Keratinocyte (primary cell): ENCODE measurements at regions not wholly inside any gene's neighbourhood (a gene's known extent, or its start where the extent isn't known, plus 50 kb on each side); places are given as distances from the start of the nearest gene placed in this dataset.

Experiments
- EZH2 ChIP-seq: IDR thresholded peaks from one replicate; pipeline ENCODE4 v1.6.1; 2012; ENCODE audit warnings: inconsistent platforms, mild to moderate bottlenecking, low read length, moderate library complexity
- TF ChIP-seq, protein P1 (sequence below), 3 experiments: IDR thresholded peaks in 1 of 3; conservative IDR thresholded peaks in 1 of 3; optimal IDR thresholded peaks in 1 of 3; 2 replicates in 2 of 3; 3 replicates in 1 of 3; pipeline versions ENCODE3 to v1.5.1; 2011; ENCODE audit warnings: low read length in 3 of 3, mild to moderate bottlenecking in 3 of 3, moderate library complexity in 2 of 3, control low read depth in 1 of 3, inconsistent platforms in 1 of 3; ENCODE audit not compliant: insufficient read depth in 2 of 3; ENCODE audit errors: extremely low read depth in 1 of 3

DNA sequence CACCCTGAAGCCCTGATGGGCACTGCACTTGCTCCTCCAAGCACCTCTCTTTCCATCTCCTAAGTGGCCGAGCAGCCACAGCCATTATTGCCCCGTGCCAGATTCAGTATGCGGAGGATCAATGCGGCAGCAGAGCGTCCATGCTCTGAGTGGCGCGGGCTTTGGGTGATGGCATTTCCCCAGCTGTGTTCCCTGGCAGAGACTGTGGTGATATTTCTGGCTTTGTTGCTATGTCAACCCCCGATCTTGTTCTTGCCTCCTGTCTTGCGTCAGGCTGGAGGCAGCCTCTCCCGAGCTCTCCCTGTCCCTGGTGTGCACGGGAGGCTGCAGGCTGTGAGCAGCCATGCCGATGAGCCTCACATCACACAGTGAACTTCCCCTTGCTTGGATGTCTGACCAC, 1018.6 kb downstream of the TBC1D22A start:
- TF ChIP-seq, protein P1, sequence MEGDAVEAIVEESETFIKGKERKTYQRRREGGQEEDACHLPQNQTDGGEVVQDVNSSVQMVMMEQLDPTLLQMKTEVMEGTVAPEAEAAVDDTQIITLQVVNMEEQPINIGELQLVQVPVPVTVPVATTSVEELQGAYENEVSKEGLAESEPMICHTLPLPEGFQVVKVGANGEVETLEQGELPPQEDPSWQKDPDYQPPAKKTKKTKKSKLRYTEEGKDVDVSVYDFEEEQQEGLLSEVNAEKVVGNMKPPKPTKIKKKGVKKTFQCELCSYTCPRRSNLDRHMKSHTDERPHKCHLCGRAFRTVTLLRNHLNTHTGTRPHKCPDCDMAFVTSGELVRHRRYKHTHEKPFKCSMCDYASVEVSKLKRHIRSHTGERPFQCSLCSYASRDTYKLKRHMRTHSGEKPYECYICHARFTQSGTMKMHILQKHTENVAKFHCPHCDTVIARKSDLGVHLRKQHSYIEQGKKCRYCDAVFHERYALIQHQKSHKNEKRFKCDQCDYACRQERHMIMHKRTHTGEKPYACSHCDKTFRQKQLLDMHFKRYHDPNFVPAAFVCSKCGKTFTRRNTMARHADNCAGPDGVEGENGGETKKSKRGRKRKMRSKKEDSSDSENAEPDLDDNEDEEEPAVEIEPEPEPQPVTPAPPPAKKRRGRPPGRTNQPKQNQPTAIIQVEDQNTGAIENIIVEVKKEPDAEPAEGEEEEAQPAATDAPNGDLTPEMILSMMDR (optimal IDR thresholded peaks at IDR 0.05 in 1 of 3, IDR thresholded peaks at IDR 0.05 in 1 of 3, conservative IDR thresholded peaks at IDR 0.05 in 1 of 3; ENCODE audit: extremely low read depth in 1 of 3, insufficient read depth in 2 of 3, low read length in 3 of 3) = no peak
- no peak for TF ChIP-seq EZH2
